ENCODE measurements at regions not wholly inside any gene's neighbourhood (a gene's known extent, or its start where the extent isn't known, plus 50 kb on each side); places are given as distances from the start of the nearest gene placed in this dataset.

DNA sequence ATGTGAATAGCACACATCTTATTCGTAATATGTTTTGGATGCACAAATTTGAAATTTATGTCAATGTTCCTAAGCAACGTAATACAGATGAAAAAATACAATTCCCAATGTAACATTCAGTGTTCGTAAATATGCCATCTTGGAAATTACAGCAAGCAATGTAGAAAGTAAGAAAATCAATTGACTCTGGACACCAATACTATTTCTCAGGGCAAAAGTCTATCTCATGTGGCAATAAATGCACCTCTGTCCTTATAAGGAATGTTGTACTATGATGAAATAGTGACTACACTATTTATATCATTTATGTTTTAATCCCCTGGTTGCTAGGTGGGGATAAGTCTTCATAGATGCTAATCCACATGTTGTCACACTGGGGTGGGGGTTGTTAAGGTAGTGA lies 251.2 kb downstream of the GXYLT1 start:
- DNase-seq (no peak), ATAC-seq (ENCODE audit: low FRiP score in 2 of 2) (no peak)
- Histone ChIP-seq H3K4me1 (no peaks in the 10 kb centered on the region), H3K27me3 (no peaks in the 10 kb centered on the region), H3K36me3 (no peaks in the 10 kb centered on the region), H3K27ac (no peak overlapping the region), H3K9me3 (no peaks in the 10 kb centered on the region), H3K4me3 (no peak overlapping the region)
- TF ChIP-seq, protein P1, sequence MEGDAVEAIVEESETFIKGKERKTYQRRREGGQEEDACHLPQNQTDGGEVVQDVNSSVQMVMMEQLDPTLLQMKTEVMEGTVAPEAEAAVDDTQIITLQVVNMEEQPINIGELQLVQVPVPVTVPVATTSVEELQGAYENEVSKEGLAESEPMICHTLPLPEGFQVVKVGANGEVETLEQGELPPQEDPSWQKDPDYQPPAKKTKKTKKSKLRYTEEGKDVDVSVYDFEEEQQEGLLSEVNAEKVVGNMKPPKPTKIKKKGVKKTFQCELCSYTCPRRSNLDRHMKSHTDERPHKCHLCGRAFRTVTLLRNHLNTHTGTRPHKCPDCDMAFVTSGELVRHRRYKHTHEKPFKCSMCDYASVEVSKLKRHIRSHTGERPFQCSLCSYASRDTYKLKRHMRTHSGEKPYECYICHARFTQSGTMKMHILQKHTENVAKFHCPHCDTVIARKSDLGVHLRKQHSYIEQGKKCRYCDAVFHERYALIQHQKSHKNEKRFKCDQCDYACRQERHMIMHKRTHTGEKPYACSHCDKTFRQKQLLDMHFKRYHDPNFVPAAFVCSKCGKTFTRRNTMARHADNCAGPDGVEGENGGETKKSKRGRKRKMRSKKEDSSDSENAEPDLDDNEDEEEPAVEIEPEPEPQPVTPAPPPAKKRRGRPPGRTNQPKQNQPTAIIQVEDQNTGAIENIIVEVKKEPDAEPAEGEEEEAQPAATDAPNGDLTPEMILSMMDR (IDR thresholded peaks at IDR 0.05): no peak
- TF ChIP-seq EP300 (IDR thresholded peaks at IDR 0.05) (no peak), POLR2A (IDR thresholded peaks at IDR 0.05) (no peak), POLR2AphosphoS5 (IDR thresholded peaks at IDR 0.05) (no peak)
- 92 to 94% methylated on average over 3 of the region's 3 CpGs for WGBS, 2 donors

DNA sequence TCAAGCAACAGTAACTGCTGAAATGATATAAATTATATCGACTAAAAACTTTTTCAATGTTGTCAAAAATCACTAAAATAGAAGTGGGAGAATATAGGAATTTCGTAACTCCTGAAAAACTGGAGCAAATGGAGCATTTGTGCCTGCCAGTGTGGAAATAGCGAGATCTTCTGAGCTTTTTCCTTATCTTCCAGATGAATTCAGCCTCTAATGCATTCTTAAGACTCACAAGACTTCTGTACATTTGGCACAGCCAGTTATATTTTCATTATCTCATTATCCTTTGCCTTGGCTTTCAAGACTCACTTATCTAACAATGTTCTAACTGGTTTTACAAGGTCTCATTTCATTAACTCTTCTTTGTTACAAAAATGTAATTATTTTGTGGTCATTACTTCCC lies 252.4 kb downstream of the GXYLT1 start:
- H3K9me3 ChIP-seq: no peaks in the 10 kb centered on the region
- no peaks in the 10 kb centered on the region for H3K36me3 ChIP-seq
- ATAC-seq (ENCODE audit: low FRiP score in 2 of 2) (no peak), DNase-seq (no peak)
- H3K4me3 ChIP-seq: no peak overlapping the region
- H3K27me3 ChIP-seq: no peaks in the 10 kb centered on the region
- H3K4me1 ChIP-seq: no peaks in the 10 kb centered on the region
- WGBS, 2 donors: 75 to 78% methylated on average over 3 of the region's 3 CpGs
- no peak overlapping the region for H3K27ac ChIP-seq
- TF ChIP-seq POLR2AphosphoS5 (IDR thresholded peaks at IDR 0.05): no peak
- no peak for TF ChIP-seq EP300 (IDR thresholded peaks at IDR 0.05)
- TF ChIP-seq, protein P1 (IDR thresholded peaks at IDR 0.05): no peak
- TF ChIP-seq POLR2A (IDR thresholded peaks at IDR 0.05): no peak

DNA sequence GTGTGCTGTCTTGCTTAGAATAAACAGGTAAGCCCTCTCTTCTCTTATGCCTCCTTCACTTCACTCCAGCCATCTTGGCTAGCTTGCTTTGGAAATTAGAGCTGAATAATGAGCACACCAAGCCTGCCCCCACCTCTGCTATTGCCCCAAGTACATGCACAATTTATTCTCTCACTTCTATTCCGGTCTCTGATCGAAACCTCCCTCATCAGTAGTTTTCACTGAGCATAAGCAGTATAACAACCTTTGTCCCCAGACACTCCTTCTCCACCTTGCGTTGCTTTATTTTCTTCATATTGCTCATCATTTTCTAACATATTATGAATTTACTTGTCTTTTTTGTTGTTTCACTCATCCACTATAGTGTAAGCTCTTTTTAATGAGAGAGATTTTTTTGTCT lies 253.4 kb downstream of the GXYLT1 start:
- no peak for ATAC-seq (ENCODE audit: low FRiP score in 2 of 2)
- H3K27ac ChIP-seq: no peak overlapping the region
- no peaks in the 10 kb centered on the region for H3K9me3 ChIP-seq
- 95 to 98% methylated on average over 3 of the region's 3 CpGs for whole genome bisulfite sequencing, 2 donors
- H3K27me3 ChIP-seq: no peaks in the 10 kb centered on the region
- no peaks in the 10 kb centered on the region for H3K4me1 ChIP-seq
- H3K36me3 ChIP-seq: no peaks in the 10 kb centered on the region
- TF ChIP-seq EP300 (IDR thresholded peaks at IDR 0.05): no peak
- H3K4me3 ChIP-seq: no peak overlapping the region
- DNase-seq: no peak

DNA sequence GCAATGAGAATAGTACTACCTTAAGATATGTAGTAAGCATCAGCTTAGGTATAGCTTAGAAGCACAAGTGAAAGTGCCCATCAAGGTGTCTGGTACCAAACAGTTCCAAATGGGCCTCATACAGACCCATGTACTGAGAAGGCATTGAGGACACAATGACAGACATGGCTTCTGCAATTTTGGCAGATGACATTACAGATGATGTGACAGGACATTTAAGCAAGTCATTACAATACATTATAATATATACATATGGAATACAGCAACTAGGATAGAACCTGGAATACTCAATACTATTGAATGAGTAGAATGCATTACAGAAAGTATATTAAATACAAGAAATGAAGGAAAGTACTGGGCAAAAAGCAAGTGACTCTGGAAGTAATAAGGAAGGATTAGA lies 256.4 kb downstream of the GXYLT1 start:
- H3K4me1 ChIP-seq: no peaks in the 10 kb centered on the region
- DNase-seq (no peak), ATAC-seq (ENCODE audit: low FRiP score in 2 of 2) (no peak)
- no peaks in the 10 kb centered on the region for H3K27me3 ChIP-seq
- H3K27ac ChIP-seq: no peak overlapping the region
- H3K36me3 ChIP-seq: no peaks in the 10 kb centered on the region
- no peaks in the 10 kb centered on the region for H3K9me3 ChIP-seq
- TF ChIP-seq POLR2A (IDR thresholded peaks at IDR 0.05) (no peak), EP300 (IDR thresholded peaks at IDR 0.05) (no peak), POLR2AphosphoS5 (IDR thresholded peaks at IDR 0.05) (no peak)
- TF ChIP-seq, protein P1 (IDR thresholded peaks at IDR 0.05): no peak
- H3K4me3 ChIP-seq: no peak overlapping the region

DNA sequence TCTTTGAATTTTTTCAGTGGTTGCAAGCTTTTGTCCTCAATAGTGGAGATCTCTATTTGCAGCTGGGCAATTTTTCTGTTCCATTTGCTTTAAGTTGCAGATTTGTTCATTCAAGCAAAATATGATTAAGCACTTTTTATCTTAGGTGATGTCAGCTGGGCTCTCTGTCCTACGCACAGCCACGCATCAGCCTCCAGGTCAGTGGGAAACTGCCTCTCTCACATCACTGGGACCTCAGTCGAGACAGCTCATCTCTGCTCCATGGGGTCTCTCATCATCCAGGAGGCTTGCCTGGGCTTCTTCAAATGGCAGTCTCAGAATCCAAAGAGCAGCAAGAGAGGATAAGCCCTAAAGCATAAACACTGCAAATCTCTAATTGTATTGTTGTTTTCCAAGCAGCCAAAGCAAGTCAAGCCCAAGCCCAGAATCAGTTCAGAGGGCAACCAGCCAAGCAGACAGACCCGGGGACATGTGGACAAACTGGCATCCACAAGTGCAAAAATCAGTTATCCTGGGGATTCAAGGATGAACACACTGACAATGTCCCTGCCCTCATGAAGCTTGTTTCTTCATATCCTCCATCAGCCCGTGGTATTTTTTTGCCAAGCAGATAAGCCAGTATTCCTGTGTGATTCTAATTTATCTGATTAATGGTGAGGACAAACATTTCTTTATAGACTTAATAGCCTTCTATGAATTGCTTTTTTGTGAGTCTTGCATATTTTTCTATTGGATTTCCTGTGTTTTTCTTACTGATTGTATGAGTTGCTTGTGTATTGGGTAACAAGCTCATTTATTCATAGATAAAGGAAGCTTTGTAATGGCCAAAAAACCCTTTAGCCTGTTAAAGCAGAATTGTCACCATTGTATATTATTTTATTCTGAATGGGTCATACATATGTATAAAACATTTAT lies 262.5 kb downstream of the GXYLT1 start:
- Histone ChIP-seq H3K27ac (no peak overlapping the region), H3K9me3 (no peaks in the 10 kb centered on the region), H3K36me3 (no peaks in the 10 kb centered on the region), H3K4me1 (no peaks in the 10 kb centered on the region), H3K4me3 (no peak overlapping the region), H3K27me3 (no peaks in the 10 kb centered on the region)
- no peak for DNase-seq
- no peak for TF ChIP-seq POLR2A (IDR thresholded peaks at IDR 0.05)
- TF ChIP-seq EP300 (IDR thresholded peaks at IDR 0.05): no peak
- TF ChIP-seq, protein P1 (IDR thresholded peaks at IDR 0.05): no peak
- TF ChIP-seq POLR2AphosphoS5 (IDR thresholded peaks at IDR 0.05): no peak
- 66 to 77% methylated on average over 5 of the region's 5 CpGs for WGBS, 2 donors
- no peak for ATAC-seq (ENCODE audit: low FRiP score in 2 of 2)
